Hepatocyte (in vitro differentiated cells): ENCODE measurements at regions not wholly inside any gene's neighbourhood (a gene's known extent, or its start where the extent isn't known, plus 50 kb on each side); places are given as distances from the start of the nearest gene placed in this dataset.

ENCODE experiments used
- DNase-seq: peaks from one replicate; pipeline ENCODE4 v3.0.0-alpha.2; 2016; ENCODE audit warnings: low spot score
- H2AFZ ChIP-seq: fragments of 200-600 bp; sonication (generic); 2 replicates; pipeline ENCODE4 v1.6.0; 2016; ENCODE audit warnings: antibody characterized with exemption, mild to moderate bottlenecking
- H3K27ac ChIP-seq: fragments of 200-600 bp; sonication (generic); 2 replicates; pipeline ENCODE4 v1.5.1; 2016; ENCODE audit warnings: mild to moderate bottlenecking
- H3K27me3 ChIP-seq: fragments of 200-600 bp; sonication (generic); 2 replicates; pipeline ENCODE4 v1.6.1; 2016
- H3K36me3 ChIP-seq: fragments of 200-600 bp; sonication (generic); replicated peaks from 2 replicates; pipeline ENCODE4 v1.5.1; 2016; ENCODE audit warnings: low read depth; ENCODE audit not compliant: insufficient read depth
- H3K4me1 ChIP-seq: fragments of 200-600 bp; sonication (generic); 2 replicates; pipeline ENCODE4 v1.5.1; 2016; ENCODE audit warnings: mild to moderate bottlenecking, moderate library complexity; ENCODE audit not compliant: insufficient read depth
- H3K4me2 ChIP-seq: fragments of 200-600 bp; sonication (generic); 2 replicates; pipeline ENCODE4 v1.6.0; 2016
- H3K4me3 ChIP-seq: fragments of 200-600 bp; sonication (generic); 2 replicates; pipeline ENCODE4 v1.5.1; 2016; ENCODE audit warnings: mild to moderate bottlenecking
- H3K79me2 ChIP-seq: fragments of 200-600 bp; sonication (generic); 2 replicates; pipeline ENCODE4 v1.6.0; 2017; ENCODE audit warnings: mild to moderate bottlenecking
- H3K9me2 ChIP-seq: fragments of 200-600 bp; sonication (generic); replicated peaks from 2 replicates; pipeline ENCODE4 v1.6.0; 2017; ENCODE audit warnings: mild to moderate bottlenecking; ENCODE audit not compliant: insufficient read depth
- H3K9me3 ChIP-seq: fragments of 200-600 bp; sonication (generic); 2 replicates; pipeline ENCODE4 v1.5.1; 2016; ENCODE audit warnings: low read depth, mild to moderate bottlenecking
- H4K20me1 ChIP-seq: fragments of 200-600 bp; sonication (generic); 2 replicates; pipeline ENCODE4 v1.6.0; 2016; ENCODE audit warnings: mild to moderate bottlenecking; ENCODE audit not compliant: insufficient read depth, poor library complexity, severe bottlenecking
- EZH2 ChIP-seq: fragments of 200-600 bp; sonication (generic); IDR thresholded peaks from 2 replicates; pipeline ENCODE4 v1.6.1; 2016; ENCODE audit warnings: antibody characterized with exemption, mild to moderate bottlenecking, borderline replicate concordance
- EZH2phosphoT487 ChIP-seq: fragments of 200-600 bp; sonication (generic); IDR thresholded peaks from one replicate; pipeline ENCODE4 v1.6.1; 2018; ENCODE audit warnings: antibody characterized with exemption, mild to moderate bottlenecking, low read depth, moderate library complexity; ENCODE audit not compliant: unreplicated experiment, severe bottlenecking
- WGBS: methylation state at CpG from one replicate; pipeline ENCODE4 v1.1.6; 2016; ENCODE audit warnings: low lambda C conversion rate; ENCODE audit errors: missing lambda C conversion rate; 5-methylcytosine and 5-hydroxymethylcytosine counted together
- TF ChIP-seq, protein P1 (sequence below): fragments of 200-600 bp; sonication (generic); IDR thresholded peaks from 2 replicates; pipeline ENCODE4 v1.5.1; 2016; ENCODE audit warnings: antibody characterized with exemption, mild to moderate bottlenecking; ENCODE audit not compliant: poor library complexity

DNA sequence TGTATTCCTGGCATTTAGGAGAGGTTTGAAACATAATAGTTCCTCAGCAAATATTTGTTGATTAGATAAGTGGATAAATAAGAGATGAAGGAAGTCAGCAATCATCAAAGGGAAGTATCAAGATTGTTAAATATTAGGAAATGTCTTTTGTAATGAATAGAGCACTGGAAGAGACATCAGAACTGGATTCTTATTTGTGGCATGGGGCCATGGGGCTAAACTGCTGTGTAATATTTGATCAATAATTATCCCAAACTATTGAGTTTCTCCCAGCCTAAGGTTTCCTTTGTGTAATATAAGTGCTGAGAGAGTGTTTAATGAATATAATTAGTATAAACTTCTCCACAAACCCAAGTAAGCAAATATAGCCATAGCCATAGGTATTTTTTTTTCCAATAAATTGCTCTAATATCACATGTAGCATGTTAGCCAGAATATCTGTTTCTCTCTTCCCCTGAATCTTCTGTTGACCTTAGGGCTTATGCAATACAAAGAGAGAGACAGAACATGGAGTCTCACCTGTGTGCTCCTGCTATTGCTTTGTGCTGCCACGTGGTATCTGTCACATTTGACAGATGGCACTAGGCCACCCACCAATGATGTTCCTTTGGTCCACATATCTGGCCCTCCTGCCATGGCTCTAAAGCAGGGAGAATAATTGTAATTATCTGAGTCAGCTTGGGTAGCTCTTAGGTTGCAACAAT, 658.7 kb downstream of the SOX5 start:
- no peak overlapping the region for H3K27ac ChIP-seq
- no peaks in the 10 kb centered on the region for H3K9me2 ChIP-seq
- no peaks in the 10 kb centered on the region for H3K36me3 ChIP-seq
- H2AFZ ChIP-seq, result no peak overlapping the region
- WGBS, result 59% methylated on average over 1 of the region's 1 CpG
- no peak for DNase-seq
- H3K4me1 ChIP-seq, result no peaks in the 10 kb centered on the region
- H3K4me2 ChIP-seq, result no peak overlapping the region
- H3K9me3 ChIP-seq, result no peaks in the 10 kb centered on the region
- H3K27me3 ChIP-seq, result no peaks in the 10 kb centered on the region
- no peaks in the 10 kb centered on the region for H3K79me2 ChIP-seq
- TF ChIP-seq EZH2 (no peak), EZH2phosphoT487 (no peak)
- TF ChIP-seq, protein P1, sequence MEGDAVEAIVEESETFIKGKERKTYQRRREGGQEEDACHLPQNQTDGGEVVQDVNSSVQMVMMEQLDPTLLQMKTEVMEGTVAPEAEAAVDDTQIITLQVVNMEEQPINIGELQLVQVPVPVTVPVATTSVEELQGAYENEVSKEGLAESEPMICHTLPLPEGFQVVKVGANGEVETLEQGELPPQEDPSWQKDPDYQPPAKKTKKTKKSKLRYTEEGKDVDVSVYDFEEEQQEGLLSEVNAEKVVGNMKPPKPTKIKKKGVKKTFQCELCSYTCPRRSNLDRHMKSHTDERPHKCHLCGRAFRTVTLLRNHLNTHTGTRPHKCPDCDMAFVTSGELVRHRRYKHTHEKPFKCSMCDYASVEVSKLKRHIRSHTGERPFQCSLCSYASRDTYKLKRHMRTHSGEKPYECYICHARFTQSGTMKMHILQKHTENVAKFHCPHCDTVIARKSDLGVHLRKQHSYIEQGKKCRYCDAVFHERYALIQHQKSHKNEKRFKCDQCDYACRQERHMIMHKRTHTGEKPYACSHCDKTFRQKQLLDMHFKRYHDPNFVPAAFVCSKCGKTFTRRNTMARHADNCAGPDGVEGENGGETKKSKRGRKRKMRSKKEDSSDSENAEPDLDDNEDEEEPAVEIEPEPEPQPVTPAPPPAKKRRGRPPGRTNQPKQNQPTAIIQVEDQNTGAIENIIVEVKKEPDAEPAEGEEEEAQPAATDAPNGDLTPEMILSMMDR, result no peak
- H3K4me3 ChIP-seq, result no peak overlapping the region
- H4K20me1 ChIP-seq, result no peaks in the 10 kb centered on the region

DNA sequence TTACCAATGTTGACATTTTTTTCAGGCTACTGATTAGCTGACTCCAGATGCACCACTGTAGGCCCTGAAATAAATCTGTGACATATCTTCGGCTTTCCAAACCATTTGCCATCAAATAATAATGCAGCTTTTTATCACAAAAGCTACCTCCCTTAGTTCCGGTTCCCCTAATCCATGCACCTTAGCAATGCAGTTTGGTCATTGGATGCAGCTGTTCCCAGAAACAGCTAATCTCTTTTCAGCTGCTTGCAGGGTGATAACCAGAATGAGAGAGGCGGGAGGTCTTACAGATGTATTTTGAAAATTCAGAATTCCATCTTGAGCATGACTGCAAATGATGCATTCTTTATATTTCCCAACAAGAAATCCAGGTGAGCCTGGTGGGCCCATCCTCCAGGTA, 646.2 kb downstream of the SOX5 start:
- TF ChIP-seq EZH2 (no peak), EZH2phosphoT487 (no peak)
- TF ChIP-seq, protein P1, result no peak
- Histone ChIP-seq H2AFZ (no peak overlapping the region), H3K9me2 (no peaks in the 10 kb centered on the region), H4K20me1 (no peaks in the 10 kb centered on the region), H3K36me3 (no peaks in the 10 kb centered on the region), H3K4me2 (no peak overlapping the region), H3K9me3 (no peaks in the 10 kb centered on the region), H3K4me3 (no peak overlapping the region), H3K27ac (no peak overlapping the region), H3K27me3 (no peaks in the 10 kb centered on the region), H3K79me2 (no peaks in the 10 kb centered on the region), H3K4me1 (no peaks in the 10 kb centered on the region)
- no peak for DNase-seq
- WGBS, result 78% methylated on average over 3 of the region's 3 CpGs

DNA sequence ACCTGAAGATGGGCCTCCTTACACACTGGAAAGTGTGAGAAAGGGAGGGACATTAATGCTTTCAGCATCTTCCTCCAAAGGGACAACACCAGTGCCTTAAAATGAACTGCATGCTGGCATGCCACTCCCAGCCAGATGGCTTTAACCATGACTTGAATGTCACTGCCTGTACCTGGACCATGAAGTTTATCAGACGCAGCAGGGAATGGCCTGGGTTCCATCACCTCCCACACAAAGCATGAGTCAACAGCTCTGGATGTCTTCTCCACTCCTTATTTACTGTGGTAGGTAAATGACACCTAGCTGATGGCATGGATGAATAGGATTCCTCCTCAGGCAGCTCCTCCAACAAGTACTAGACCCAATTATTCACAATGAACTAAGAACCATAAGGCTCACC, 645.6 kb downstream of the SOX5 start:
- Histone ChIP-seq H3K27me3 (no peaks in the 10 kb centered on the region), H3K79me2 (no peaks in the 10 kb centered on the region), H3K9me3 (no peaks in the 10 kb centered on the region), H3K4me3 (no peak overlapping the region), H3K9me2 (no peaks in the 10 kb centered on the region), H3K4me1 (no peaks in the 10 kb centered on the region), H3K36me3 (no peaks in the 10 kb centered on the region), H3K4me2 (no peak overlapping the region), H4K20me1 (no peaks in the 10 kb centered on the region), H3K27ac (no peak overlapping the region), H2AFZ (no peak overlapping the region)
- 86% methylated on average over 1 of the region's 1 CpG for WGBS
- DNase-seq, result no peak
- TF ChIP-seq EZH2, result no peak
- no peak for TF ChIP-seq EZH2phosphoT487
- TF ChIP-seq, protein P1, result no peak
